ENCODE measurements at regions not wholly inside any gene's neighbourhood (a gene's known extent, or its start where the extent isn't known, plus 50 kb on each side); places are given as distances from the start of the nearest gene placed in this dataset.

- ATAC-seq, result peak; percentile 86
- Mint-ChIP-seq H3K4me1 (peaks cover 2% of the 10 kb centered on the region; the same call in 2 of the 3 replicates), H3K27me3 (ENCODE audit: insufficient read depth, low read depth, poor library complexity) (peaks cover 11% of the 10 kb centered on the region), H3K36me3 (ENCODE audit: low read depth) (no peaks in the 10 kb centered on the region), H3K4me3 (no peak overlapping the region), H3K9me3 (no peaks in the 10 kb centered on the region), H3K27ac (no peak overlapping the region)
- Histone ChIP-seq H3K9me2 (ENCODE audit: insufficient read depth) (no peaks in the 10 kb centered on the region), H3K27me3 (ENCODE audit: insufficient read depth) (no peaks in the 10 kb centered on the region), H3K79me2 (replicated peaks; ENCODE audit: insufficient read depth) (no peaks in the 10 kb centered on the region), H3K36me3 (ENCODE audit: insufficient read depth) (no peaks in the 10 kb centered on the region), H3F3A (replicated peaks; ENCODE audit: low read depth) (no peaks in the 10 kb centered on the region), H2AFZ (no peak overlapping the region), H4K20me1 (replicated peaks; ENCODE audit: insufficient read depth) (0 out of 2 replicates have a peak, but pooled peaks cover 3% of the 10 kb centered on the region), H3K27ac (ENCODE audit: low read depth) (no peak overlapping the region), H3K4me3 (no peak overlapping the region), H3K4me2 (no peak overlapping the region), H3K4me1 (ENCODE audit: insufficient read depth) (no peaks in the 10 kb centered on the region)
- TF ChIP-seq ETS1 (IDR thresholded peaks at IDR 0.05), result no peak
- no peak for TF ChIP-seq STAT1 (IDR thresholded peaks at IDR 0.05; ENCODE audit: unreplicated experiment)
- no peak for TF ChIP-seq POLR2AphosphoS5 (IDR thresholded peaks at IDR 0.05; ENCODE audit: low read depth)
- DNase-seq (ENCODE audit: low spot score), result no peak
These were observed 143.1 kb downstream of the INHBB start for GRCh38 chr2:120489023-120489422.

- Histone ChIP-seq H3K4me3 (no peak overlapping the region), H3K9me2 (ENCODE audit: insufficient read depth) (no peaks in the 10 kb centered on the region), H4K20me1 (replicated peaks; ENCODE audit: insufficient read depth) (0 out of 2 replicates have a peak, but pooled peaks cover 3% of the 10 kb centered on the region), H3K27ac (ENCODE audit: low read depth) (no peak overlapping the region), H3K27me3 (ENCODE audit: insufficient read depth) (no peaks in the 10 kb centered on the region), H3K4me1 (ENCODE audit: insufficient read depth) (no peaks in the 10 kb centered on the region), H2AFZ (no peak overlapping the region), H3K4me2 (no peak overlapping the region), H3K36me3 (ENCODE audit: insufficient read depth) (no peaks in the 10 kb centered on the region), H3K79me2 (replicated peaks; ENCODE audit: insufficient read depth) (no peaks in the 10 kb centered on the region), H3F3A (replicated peaks; ENCODE audit: low read depth) (no peaks in the 10 kb centered on the region)
- Mint-ChIP-seq H3K27me3 (ENCODE audit: insufficient read depth, low read depth, poor library complexity) (peaks cover 11% of the 10 kb centered on the region), H3K9me3 (no peaks in the 10 kb centered on the region), H3K4me3 (no peak overlapping the region), H3K4me1 (peaks cover 2% of the 10 kb centered on the region; the same call in 1 of the 3 replicates), H3K36me3 (ENCODE audit: low read depth) (no peaks in the 10 kb centered on the region), H3K27ac (no peak overlapping the region)
- ATAC-seq (no peak), DNase-seq (ENCODE audit: low spot score) (no peak)
- no peak for TF ChIP-seq STAT1 (IDR thresholded peaks at IDR 0.05; ENCODE audit: unreplicated experiment)
- no peak for TF ChIP-seq ZNF331 (CRISPR knock-in tag; IDR thresholded peaks at IDR 0.05; ENCODE audit: low read depth)
- no peak for TF ChIP-seq CREB1 (CRISPR knock-in tag; IDR thresholded peaks at IDR 0.05; ENCODE audit: low read depth)
- no peak for TF ChIP-seq POLR2AphosphoS5 (IDR thresholded peaks at IDR 0.05; ENCODE audit: low read depth)
- TF ChIP-seq EZH2phosphoT487 (IDR thresholded peaks at IDR 0.05; ENCODE audit: unreplicated experiment), result no peak
- no peak for TF ChIP-seq REST (IDR thresholded peaks at IDR 0.05; ENCODE audit: unreplicated experiment)
- TF ChIP-seq ETS1 (IDR thresholded peaks at IDR 0.05), result no peak
- TF ChIP-seq EZH2 (IDR thresholded peaks at IDR 0.05; ENCODE audit: low read depth, unreplicated experiment), result no peak
- no peak for TF ChIP-seq JUNB (IDR thresholded peaks at IDR 0.05; ENCODE audit: unreplicated experiment)
- no peak for TF ChIP-seq ZNF114 (CRISPR knock-in tag; IDR thresholded peaks at IDR 0.05)
These were observed 144.3 kb downstream of the INHBB start for GRCh38 chr2:120490091-120490798.
